Hindlimb muscle (tissue), 1 donor: ENCODE measurements at regions not wholly inside any gene's neighbourhood (a gene's known extent, or its start where the extent isn't known, plus 50 kb on each side); places are given as distances from the start of the nearest gene placed in this dataset.
"Not testable (repeated sequence)": the region's sequence is repeated elsewhere in the genome, so short reads cannot be mapped to it uniquely, and the experiment has no call there.

Experiments used
- DNase-seq: peaks from one replicate; pipeline ENCODE4 v3.0.0-alpha.2; 2013

DNA sequence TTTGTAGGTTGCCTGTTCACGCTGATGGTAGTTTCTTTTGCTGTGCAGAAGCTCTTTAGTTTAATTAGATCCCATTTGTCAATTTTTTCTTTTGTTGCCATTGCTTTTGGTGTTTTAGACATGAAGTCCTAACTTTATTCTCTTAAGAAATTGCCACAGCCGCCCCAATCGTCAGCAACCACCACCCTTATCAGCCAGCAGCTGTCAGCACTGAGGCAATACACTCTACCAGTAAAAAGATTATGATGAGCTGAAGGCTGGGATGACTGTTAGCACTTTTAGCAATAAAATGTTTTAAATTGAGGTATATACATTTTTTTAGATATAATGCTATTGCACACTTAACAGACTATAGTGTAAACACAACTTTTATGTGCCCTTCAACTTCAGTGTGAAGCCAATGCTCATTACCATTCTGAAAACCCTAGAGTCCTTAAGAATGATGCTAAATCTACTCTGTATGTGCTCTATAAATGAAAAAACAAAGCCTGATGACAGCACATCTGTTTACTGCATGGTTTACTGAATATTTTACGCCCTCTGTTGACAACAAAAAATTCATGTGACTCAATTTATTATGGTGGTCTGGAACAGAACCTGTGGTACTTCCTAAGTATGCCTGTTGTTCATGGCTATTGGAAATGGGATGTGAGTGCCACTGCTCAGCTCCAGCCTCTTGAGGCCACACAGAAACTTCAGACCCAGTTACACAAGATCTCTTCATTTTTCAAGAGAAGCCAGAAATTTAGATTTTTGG, 197.4 kb downstream of the DUSP6 start:
- DNase-seq, result no peak

DNA sequence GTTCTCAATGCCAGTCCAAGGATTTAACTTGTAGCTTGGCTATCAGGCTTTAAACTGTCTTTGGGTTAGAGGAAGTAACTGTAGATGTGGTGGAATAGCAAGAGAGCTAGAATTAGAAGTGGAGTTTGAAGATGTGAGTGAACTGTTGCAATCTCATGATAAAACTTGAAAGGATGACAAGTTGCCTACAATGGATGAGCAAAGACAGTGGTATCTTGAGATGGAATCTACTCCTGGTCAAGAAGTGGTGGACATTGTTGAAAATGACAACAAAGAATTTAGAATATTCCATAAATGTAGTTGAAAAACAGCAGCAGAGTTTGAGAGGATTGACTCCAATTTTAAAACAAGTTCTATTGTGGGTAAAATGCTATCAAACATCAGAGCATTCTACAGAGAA, 199.0 kb downstream of the DUSP6 start:
- DNase-seq, result no peak

DNA sequence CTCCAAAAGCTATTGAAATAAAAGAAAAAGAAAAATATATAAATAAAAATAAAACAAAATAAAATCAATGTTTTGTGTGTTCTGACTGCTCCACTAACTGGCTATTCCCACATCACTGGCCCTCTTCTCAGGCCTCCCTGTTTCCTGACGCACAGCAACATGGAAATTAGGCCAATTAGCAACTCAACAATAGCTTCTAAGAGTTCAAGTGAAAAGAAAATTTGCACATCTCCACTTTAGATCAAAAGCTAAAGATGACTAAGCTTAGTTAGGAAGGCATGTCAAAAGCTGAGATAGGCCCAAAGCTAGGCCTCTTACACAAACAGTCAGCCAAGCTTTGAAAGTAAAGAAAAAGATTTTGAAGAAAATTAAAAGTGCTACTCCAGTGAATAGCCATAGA, 200.8 kb downstream of the DUSP6 start:
- DNase-seq, result no peak

DNA sequence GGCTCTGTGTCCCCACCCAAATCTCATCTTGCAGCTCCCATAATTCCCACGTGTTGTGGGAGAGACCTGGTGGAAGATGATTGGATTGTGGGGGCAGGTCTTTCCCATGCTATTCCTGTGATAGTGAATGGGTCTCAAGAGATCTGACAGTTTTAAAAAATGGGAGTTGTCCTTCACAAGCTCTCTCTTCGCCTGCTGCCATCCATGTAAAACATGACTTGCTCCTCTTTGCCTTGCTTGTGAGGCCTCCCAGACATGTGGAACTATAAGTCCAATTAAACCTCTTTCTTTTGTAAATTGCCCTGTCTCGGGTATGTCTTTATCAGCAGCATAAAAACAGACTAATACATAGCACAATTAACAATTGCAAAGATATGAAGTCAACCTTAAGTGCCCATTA, 201.5 kb downstream of the DUSP6 start:
- not testable (repeated sequence) for DNase-seq

- DNase-seq, result peak; percentile 72
Measured at GRCh38 chr12:89140602-89141238, 211.6 kb downstream of the DUSP6 start.

GRCh38 chr12:89140141-89140540, 212.2 kb downstream of the DUSP6 start:
- DNase-seq, result no peak

GRCh38 chr12:89139390-89139789, 212.9 kb downstream of the DUSP6 start:
- DNase-seq, result no peak

GRCh38 chr12:89138048-89138852, 214.1 kb downstream of the DUSP6 start:
- DNase-seq, result no peak

DNA sequence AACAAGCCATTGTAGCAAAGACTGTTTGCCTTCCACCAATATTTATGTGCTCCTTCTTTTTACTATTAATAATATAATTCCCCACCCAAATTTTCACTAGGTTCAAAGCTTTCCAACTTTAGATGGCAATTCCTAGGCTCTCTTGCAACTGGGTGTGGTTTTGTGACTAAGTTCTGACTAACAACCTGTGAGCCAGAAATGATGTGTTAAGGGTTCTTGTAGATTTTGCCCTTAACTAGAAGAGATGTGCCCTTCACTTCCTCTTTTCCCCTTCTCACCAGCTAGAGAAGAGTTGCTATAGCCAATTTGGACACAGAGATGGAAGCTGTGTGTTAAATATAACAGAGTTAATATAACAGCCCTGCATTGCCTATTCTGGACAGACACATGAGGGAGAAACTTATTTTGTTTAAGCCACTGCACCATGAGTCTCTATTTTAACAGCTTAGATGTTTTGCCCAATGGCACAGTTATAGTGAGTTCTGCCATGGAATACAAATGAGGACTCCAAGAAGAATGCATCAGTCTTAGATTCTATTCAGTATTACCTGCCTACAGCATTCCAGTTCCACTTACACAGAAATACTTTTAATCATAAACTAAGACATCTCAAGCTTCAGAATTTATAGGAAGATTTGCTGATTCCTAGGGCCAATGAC, 216.2 kb downstream of the DUSP6 start:
- DNase-seq, result no peak

DNA sequence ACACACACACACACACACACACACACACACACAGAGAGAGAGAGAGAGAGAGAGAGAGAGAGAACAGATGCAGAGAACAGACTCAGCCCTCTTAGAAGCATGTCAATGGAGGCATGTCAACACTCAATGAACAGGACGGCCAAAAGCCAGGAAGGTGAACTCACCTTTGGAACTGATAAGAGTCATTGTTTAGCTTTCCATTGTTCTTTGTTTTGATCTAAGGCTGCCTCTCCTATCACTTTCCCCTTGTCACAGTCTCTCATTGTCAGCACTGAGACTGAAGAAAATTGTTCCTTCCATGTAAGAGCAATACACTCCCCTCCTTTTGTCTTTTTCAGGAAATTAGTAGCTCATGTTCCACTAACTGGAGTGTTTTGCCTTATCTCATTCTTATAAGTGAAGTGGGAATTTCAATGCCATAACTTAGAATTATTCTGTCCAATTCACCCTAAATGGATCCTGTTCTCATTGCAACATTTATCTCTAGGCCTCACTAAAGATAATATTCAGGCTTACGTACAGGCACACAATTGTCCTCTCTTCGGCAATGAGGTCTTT, 218.0 kb downstream of the DUSP6 start:
- no peak for DNase-seq

- DNase-seq, result no peak
Measured at GRCh38 chr12:89129167-89129870, 223.0 kb downstream of the DUSP6 start.

- no peak for DNase-seq
Measured at GRCh38 chr12:89126712-89127111, 225.6 kb downstream of the DUSP6 start.

DNA sequence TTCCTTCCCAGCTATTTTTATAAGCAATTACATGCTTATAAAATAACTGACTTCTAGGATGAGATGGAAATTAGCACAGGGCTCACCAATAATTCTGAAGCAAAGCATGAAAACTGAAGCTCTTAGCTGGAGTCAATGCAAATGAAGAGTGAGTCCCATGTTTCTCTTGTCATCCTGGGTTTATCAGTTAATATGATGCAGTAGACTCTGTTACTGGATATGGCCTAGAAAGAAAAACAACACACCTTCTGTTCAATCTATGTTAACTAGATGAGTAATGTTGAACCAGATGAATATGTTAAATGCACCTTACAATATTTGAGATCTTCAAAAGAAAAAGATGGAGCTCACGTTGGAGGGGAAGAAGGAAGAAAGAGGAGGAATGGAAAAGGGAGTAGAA, 229.4 kb downstream of the DUSP6 start:
- no peak for DNase-seq

- DNase-seq, result no peak
Measured at GRCh38 chr12:89117448-89118034, 234.8 kb downstream of the DUSP6 start.

- DNase-seq, result no peak
Measured at GRCh38 chr12:89111964-89112363, 240.3 kb downstream of the DUSP6 start.

DNA sequence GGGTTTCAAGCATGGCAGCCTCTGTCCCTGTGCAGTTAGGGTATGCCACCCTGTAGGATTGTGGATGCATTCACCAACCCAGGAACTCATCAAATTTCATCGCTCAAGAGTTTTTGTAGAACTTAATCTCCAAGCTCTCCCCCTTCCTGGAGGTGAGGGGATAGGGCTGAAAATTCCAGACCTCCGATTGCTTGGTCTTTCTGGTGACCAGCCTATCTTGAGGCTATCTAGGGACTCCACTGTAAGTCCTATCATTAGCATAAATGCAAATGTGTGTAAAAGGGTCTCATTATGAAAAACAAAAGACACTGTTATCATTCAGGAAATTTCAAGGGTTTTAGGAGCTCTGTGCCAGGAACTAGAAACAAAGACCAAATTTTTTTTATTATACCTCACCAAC, 244.0 kb downstream of the DUSP6 start:
- no peak for DNase-seq

DNA sequence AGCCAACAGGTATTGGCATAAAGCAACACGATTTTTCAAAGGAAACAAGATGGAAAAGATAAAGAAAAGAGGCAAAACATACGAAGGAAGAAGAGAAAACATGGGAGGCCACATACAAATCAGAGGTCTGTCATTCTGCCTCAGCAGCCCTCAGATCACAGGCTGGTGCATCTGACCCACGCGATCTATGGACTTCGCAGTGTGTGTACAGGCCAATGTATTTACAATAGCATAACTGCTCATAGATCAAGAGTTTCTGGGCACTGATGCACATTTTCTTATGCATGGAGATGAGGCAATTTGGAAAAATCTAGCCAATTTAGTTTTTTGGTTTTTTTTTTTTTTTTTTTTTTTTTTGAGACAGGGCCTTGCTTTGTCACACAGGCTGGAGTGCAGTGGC, 245.4 kb downstream of the DUSP6 start:
- DNase-seq, result no peak

DNA sequence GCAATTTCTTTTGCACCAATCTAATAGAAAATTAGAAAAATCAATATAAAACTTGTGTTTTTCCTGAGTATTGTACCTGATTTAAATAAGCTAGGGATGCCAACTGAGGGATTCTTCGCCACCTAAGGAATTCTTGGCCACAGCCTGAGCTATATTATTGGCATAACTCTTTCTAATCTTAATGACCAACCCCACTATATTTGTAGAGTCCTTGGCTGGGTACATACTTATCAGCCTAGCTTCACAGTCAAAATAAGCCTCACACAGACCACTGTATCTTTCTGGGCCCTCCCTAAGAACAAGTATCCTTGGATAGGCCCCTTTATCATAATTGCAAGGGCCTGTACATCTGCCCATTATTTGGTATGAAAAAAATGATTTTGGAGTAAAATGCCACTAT, 247.1 kb downstream of the DUSP6 start:
- no peak for DNase-seq

DNA sequence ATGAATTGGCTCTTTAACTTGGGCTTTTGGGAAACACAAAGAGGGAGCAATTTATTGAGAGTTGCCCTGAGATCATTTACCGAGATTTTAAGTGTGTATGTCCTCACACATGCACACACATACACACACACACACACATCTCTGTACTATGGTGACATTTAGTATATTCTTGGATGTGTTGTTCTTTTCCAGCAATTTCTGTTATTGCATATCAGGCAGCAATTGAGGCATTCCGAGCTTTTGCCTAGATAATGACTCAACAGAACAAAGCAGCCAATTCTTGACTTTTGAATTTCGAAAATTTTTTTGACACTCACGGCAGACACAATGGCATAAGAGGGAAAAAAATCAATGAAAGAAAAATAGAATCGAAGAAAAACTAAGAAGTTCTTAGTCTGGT, 248.5 kb downstream of the DUSP6 start:
- no peak for DNase-seq

- DNase-seq, result no peak
Measured at GRCh38 chr12:89101440-89101839, 250.9 kb downstream of the DUSP6 start.

DNA sequence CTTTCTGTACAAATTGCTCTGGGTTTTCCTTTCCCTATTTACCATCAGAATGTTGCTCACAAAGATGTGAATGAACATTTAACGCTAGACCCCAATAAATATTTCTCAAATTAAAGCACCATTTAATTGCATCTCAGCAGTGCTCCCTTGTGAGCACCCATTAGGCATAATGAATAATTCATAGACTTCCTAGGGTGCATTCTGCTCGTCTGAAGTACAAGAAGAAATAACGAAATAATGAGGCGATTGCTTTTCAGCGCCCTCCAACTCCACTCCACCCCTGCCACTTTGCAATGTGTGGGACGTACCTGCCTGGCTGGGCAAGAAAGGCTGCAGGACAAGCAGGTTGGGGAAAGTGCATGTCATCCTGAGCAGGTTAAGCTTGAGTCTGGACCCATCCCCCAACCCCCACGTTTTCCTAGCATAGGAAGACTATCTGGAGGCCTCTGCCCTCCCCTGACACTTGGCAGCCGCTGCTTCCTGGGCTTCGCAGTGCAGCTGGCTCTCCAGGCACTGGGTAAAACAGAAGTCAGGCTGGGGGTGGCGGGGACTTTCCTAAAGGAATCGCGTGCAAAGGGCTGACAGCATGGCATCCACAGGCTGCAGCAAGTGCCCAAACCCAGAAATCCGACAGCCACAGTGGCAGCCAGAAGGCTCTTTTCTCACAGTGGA, 253.7 kb downstream of the DUSP6 start:
- DNase-seq, result no peak
